Adrenal gland (tissue), 9 donors: ENCODE measurements at regions not wholly inside any gene's neighbourhood (a gene's known extent, or its start where the extent isn't known, plus 50 kb on each side); places are given as distances from the start of the nearest gene placed in this dataset.
"Not testable (repeated sequence)": the region's sequence is repeated elsewhere in the genome, so short reads cannot be mapped to it uniquely, and the experiment has no call there.

ENCODE experiments used
- DNase-seq, 7 donors: peaks; one replicate each; pipeline ENCODE4 v3.0.0-alpha.2; 2019 to 2020
- H3K27ac ChIP-seq, 5 donors: fragments of 200-600 bp; sonication (generic) in 4 of 5; 1 replicate in 3 of 5; 2 replicates in 2 of 5; pipeline versions ENCODE4 v1.5.1 to v1.8.0; 2016 to 2020; ENCODE audit warnings: mild to moderate bottlenecking in 1 of 5
- H3K27me3 ChIP-seq: fragments of 200-600 bp; 2 replicates; pipeline ENCODE4 v1.8.0; 2021
- H3K36me3 ChIP-seq, 2 donors: fragments of 200-600 bp; replicated peaks in 1 of 2; 1 replicate in 1 of 2; 2 replicates in 1 of 2; pipeline versions ENCODE4 v1.5.1 to v1.8.0; 2018 to 2022
- H3K4me1 ChIP-seq, 2 donors: fragments of 200-600 bp; replicated peaks in 1 of 2; 1 replicate in 1 of 2; 2 replicates in 1 of 2; pipeline versions ENCODE4 v1.5.1 to v1.8.0; 2018 to 2021
- H3K4me3 ChIP-seq, 4 donors: fragments of 200-600 bp; sonication (generic) in 3 of 4; one replicate each; pipeline ENCODE4 v1.5.1; 2016 to 2018
- H3K9me3 ChIP-seq, 3 donors: fragments of 200-600 bp; sonication (generic) in 1 of 3; replicated peaks in 1 of 3; 1 replicate in 2 of 3; 2 replicates in 1 of 3; pipeline versions ENCODE4 v1.5.1 to v1.8.0; 2016 to 2021
- CTCF ChIP-seq, 6 experiments: fragments of 450-650 bp in 4 of 6; fragments of 200-600 bp in 2 of 6; sonication (generic) in 1 of 6; IDR thresholded peaks; 1 replicate in 5 of 6; 2 replicates in 1 of 6; pipeline versions ENCODE4 v1.5.1 to v1.8.0; 2016 to 2021; ENCODE audit warnings: antibody characterized with exemption in 6 of 6, mild to moderate bottlenecking in 2 of 6, moderate library complexity in 1 of 6
- POLR2A ChIP-seq, 2 donors: fragments of 450-650 bp; IDR thresholded peaks; one replicate each; pipeline ENCODE4 v1.6.1; 2017; ENCODE audit warnings: antibody characterized with exemption in 2 of 2, mild to moderate bottlenecking in 2 of 2, moderate library complexity in 1 of 2
- WGBS, 4 donors: extraction: QIAGEN DNeasy Blood & Tissue Kit in 2 of 4; methylation state at CpG; one replicate each; pipeline versions ENCODE4 v1.1.5 to v1.1.7; 2013 to 2017; 5-methylcytosine and 5-hydroxymethylcytosine counted together
- intact Hi-C, 2 donors: fragments of 100-400 bp; cut with DNase I; formaldehyde crosslinking; loops; one replicate each; pipeline versions ENCODE4 v1.14.1 to v1.15.0; 2022 to 2023
- donor health status: healthy with polysubstance abuse.
- donor health status: Bipolar disorder and iron deficiency.
- donor health status: DM: yes; HTN: yes; CAD: no.
- donor health status: DM: no; HTN: no; CAD: no.
- donor health status: DM: no; HTN: no; CAD: no.

- Histone ChIP-seq H3K36me3 (no peaks in the 10 kb centered on the region), H3K27ac (no peak overlapping the region), H3K4me1 (no peaks in the 10 kb centered on the region), H3K4me3 (no peak overlapping the region), H3K9me3 (no peaks in the 10 kb centered on the region), H3K27me3 (no peaks in the 10 kb centered on the region)
- intact Hi-C loops = no loop called here
- no peak for DNase-seq
- WGBS, 4 donors = 57 to 68% (median 63%) methylated on average over 2 of the region's 2 CpGs
- TF ChIP-seq CTCF (IDR thresholded peaks at IDR 0.05) (no peak), POLR2A (IDR thresholded peaks at IDR 0.05) (no peak)
Measured at GRCh38 chr10:84951616-84952015, 623.2 kb downstream of the CCSER2 start.

- H3K4me1 ChIP-seq = no peaks in the 10 kb centered on the region
- no peak overlapping the region for H3K27ac ChIP-seq
- no peak overlapping the region for H3K4me3 ChIP-seq
- intact Hi-C loops = no loop called here
- H3K36me3 ChIP-seq = no peaks in the 10 kb centered on the region
- TF ChIP-seq POLR2A (IDR thresholded peaks at IDR 0.05) = no peak
- no peak for TF ChIP-seq CTCF (IDR thresholded peaks at IDR 0.05)
- no peaks in the 10 kb centered on the region for H3K27me3 ChIP-seq
- H3K9me3 ChIP-seq = no peaks in the 10 kb centered on the region
- DNase-seq = no peak
Measured at GRCh38 chr10:84957427-84957826, 629.0 kb downstream of the CCSER2 start.

- Histone ChIP-seq H3K4me1 (no peaks in the 10 kb centered on the region), H3K27me3 (no peaks in the 10 kb centered on the region), H3K4me3 (no peak overlapping the region), H3K27ac (no peak overlapping the region), H3K36me3 (no peaks in the 10 kb centered on the region), H3K9me3 (no peaks in the 10 kb centered on the region)
- DNase-seq = no peak
- TF ChIP-seq POLR2A (IDR thresholded peaks at IDR 0.05) = no peak
- TF ChIP-seq CTCF (IDR thresholded peaks at IDR 0.05) = no peak
- intact Hi-C loops = no loop called here
- 88 to 96% (median 92%) methylated on average over 1 of the region's 1 CpG for WGBS, 4 donors
Measured at GRCh38 chr10:84965468-84965867, 637.1 kb downstream of the CCSER2 start.

GRCh38 chr10:84966708-84967441 is 638.5 kb downstream of the CCSER2 start:
- no peaks in the 10 kb centered on the region for H3K27me3 ChIP-seq
- DNase-seq = no peak
- no peak for TF ChIP-seq CTCF (IDR thresholded peaks at IDR 0.05)
- TF ChIP-seq POLR2A (IDR thresholded peaks at IDR 0.05) = no peak
- no peak overlapping the region for H3K4me3 ChIP-seq
- 55 to 71% (median 69%) methylated on average over 6 of the region's 6 CpGs for WGBS, 4 donors
- intact Hi-C loops = no loop called here
- H3K27ac ChIP-seq = no peak overlapping the region
- no peaks in the 10 kb centered on the region for H3K9me3 ChIP-seq
- H3K36me3 ChIP-seq = no peaks in the 10 kb centered on the region
- H3K4me1 ChIP-seq = no peaks in the 10 kb centered on the region

- DNase-seq, H3K36me3 ChIP-seq, intact Hi-C loops, H3K9me3 ChIP-seq, H3K4me1 ChIP-seq, H3K27ac ChIP-seq, H3K27me3 ChIP-seq, H3K4me3 ChIP-seq: not testable (repeated sequence)
- 53 to 83% (median 66%) methylated on average over 2 of the region's 2 CpGs for WGBS, 4 donors
Measured at GRCh38 chr10:84969297-84969696, 640.9 kb downstream of the CCSER2 start.
